ENCODE measurements at regions not wholly inside any gene's neighbourhood (a gene's known extent, or its start where the extent isn't known, plus 50 kb on each side); places are given as distances from the start of the nearest gene placed in this dataset.

- H3K36me3 ChIP-seq: no peaks in the 10 kb centered on the region
- H3K4me3 ChIP-seq (ENCODE audit: low read depth in 1 of 2, low read length in 1 of 2): no peak overlapping the region
- TF ChIP-seq, protein P1, sequence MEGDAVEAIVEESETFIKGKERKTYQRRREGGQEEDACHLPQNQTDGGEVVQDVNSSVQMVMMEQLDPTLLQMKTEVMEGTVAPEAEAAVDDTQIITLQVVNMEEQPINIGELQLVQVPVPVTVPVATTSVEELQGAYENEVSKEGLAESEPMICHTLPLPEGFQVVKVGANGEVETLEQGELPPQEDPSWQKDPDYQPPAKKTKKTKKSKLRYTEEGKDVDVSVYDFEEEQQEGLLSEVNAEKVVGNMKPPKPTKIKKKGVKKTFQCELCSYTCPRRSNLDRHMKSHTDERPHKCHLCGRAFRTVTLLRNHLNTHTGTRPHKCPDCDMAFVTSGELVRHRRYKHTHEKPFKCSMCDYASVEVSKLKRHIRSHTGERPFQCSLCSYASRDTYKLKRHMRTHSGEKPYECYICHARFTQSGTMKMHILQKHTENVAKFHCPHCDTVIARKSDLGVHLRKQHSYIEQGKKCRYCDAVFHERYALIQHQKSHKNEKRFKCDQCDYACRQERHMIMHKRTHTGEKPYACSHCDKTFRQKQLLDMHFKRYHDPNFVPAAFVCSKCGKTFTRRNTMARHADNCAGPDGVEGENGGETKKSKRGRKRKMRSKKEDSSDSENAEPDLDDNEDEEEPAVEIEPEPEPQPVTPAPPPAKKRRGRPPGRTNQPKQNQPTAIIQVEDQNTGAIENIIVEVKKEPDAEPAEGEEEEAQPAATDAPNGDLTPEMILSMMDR (IDR thresholded peaks at IDR 0.05): no peak
- H3K27ac ChIP-seq: no peak overlapping the region
- H3K4me1 ChIP-seq (ENCODE audit: control insufficient read depth in 1 of 2, insufficient read depth in 1 of 2, low read depth in 1 of 2, low read length in 1 of 2): no peaks in the 10 kb centered on the region
- no peaks in the 10 kb centered on the region for H3K27me3 ChIP-seq
- no peaks in the 10 kb centered on the region for H3K9me3 ChIP-seq
These were observed 115.0 kb upstream of the ARHGAP20 start for GRCh38 chr11:110827276-110827675.

GRCh38 chr11:110824912-110825620 lies 112.8 kb upstream of the ARHGAP20 start:
- no peak overlapping the region for H3K27ac ChIP-seq

GRCh38 chr11:110818032-110818687 lies 105.9 kb upstream of the ARHGAP20 start:
- Histone ChIP-seq H3K4me3 (ENCODE audit: low read depth in 1 of 2, low read length in 1 of 2) (no peak overlapping the region), H3K27ac (no peak overlapping the region)

More at GRCh38 chr11:110824912-110825620, 112.8 kb upstream of the ARHGAP20 start:
- H3K36me3 ChIP-seq: no peaks in the 10 kb centered on the region
- no peaks in the 10 kb centered on the region for H3K27me3 ChIP-seq
- H3K9me3 ChIP-seq: no peaks in the 10 kb centered on the region
- TF ChIP-seq, protein P1 (IDR thresholded peaks at IDR 0.05): no peak
- no peaks in the 10 kb centered on the region for H3K4me1 ChIP-seq (ENCODE audit: control insufficient read depth in 1 of 2, insufficient read depth in 1 of 2, low read depth in 1 of 2, low read length in 1 of 2)
- no peak overlapping the region for H3K4me3 ChIP-seq (ENCODE audit: low read depth in 1 of 2, low read length in 1 of 2)

DNA sequence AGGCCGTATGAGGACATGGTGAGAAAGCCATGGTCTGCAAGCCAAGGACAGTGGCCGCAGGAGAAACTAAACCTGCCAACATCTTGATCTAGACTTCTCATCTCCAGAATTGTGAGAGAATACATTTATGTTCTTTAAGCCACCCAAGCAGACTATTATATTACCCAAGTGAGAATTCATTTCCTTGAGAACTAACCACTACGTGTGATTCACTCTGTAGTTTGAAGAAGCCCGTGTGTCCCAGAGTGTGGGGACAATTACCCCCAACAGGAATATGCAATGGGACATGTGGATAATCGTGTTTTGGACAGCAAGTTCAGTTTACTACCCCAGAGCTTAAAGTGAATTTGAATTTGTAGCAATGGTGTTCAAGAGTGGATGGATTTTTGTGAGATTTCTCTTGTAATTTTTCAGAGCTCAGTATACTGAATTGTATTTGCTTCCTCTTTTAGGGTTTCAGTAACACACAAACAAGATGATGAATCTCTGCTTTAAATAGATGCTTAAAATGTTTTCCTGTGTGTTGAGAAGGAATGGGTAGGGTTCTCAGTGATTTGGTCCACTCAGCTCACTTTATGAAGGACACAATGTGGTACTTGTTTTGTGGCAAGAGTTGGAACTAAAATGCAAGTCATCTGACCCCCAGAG lies 100.0 kb upstream of the ARHGAP20 start:
- H3K36me3 ChIP-seq: no peaks in the 10 kb centered on the region
- H3K4me3 ChIP-seq (ENCODE audit: low read depth in 1 of 2, low read length in 1 of 2): no peak overlapping the region

More at GRCh38 chr11:110818032-110818687, 105.9 kb upstream of the ARHGAP20 start:
- Histone ChIP-seq H3K9me3 (no peaks in the 10 kb centered on the region), H3K4me1 (ENCODE audit: control insufficient read depth in 1 of 2, insufficient read depth in 1 of 2, low read depth in 1 of 2, low read length in 1 of 2) (no peaks in the 10 kb centered on the region), H3K27me3 (no peaks in the 10 kb centered on the region), H3K36me3 (no peaks in the 10 kb centered on the region)
- TF ChIP-seq, protein P1 (IDR thresholded peaks at IDR 0.05): no peak

GRCh38 chr11:110809417-110810199 lies 97.4 kb upstream of the ARHGAP20 start:
- H3K27me3 ChIP-seq: no peaks in the 10 kb centered on the region
- H3K27ac ChIP-seq: no peak overlapping the region
- H3K36me3 ChIP-seq: no peaks in the 10 kb centered on the region
- H3K4me3 ChIP-seq (ENCODE audit: low read depth in 1 of 2, low read length in 1 of 2): no peak overlapping the region
- TF ChIP-seq, protein P1 (IDR thresholded peaks at IDR 0.05): no peak
- H3K9me3 ChIP-seq: no peaks in the 10 kb centered on the region
- peaks cover 0 to 6% of the 10 kb centered on the region in 2 experiments for H3K4me1 ChIP-seq (ENCODE audit: control insufficient read depth in 1 of 2, insufficient read depth in 1 of 2, low read depth in 1 of 2, low read length in 1 of 2)

More for the DNA sequence above, 100.0 kb upstream of the ARHGAP20 start:
- Histone ChIP-seq H3K9me3 (no peaks in the 10 kb centered on the region), H3K27ac (no peak overlapping the region), H3K27me3 (no peaks in the 10 kb centered on the region), H3K4me1 (ENCODE audit: control insufficient read depth in 1 of 2, insufficient read depth in 1 of 2, low read depth in 1 of 2, low read length in 1 of 2) (peaks cover 0 to 6% of the 10 kb centered on the region in 2 experiments)
- TF ChIP-seq, protein P1 (IDR thresholded peaks at IDR 0.05): no peak
